ENCODE measurements at regions not wholly inside any gene's neighbourhood (a gene's known extent, or its start where the extent isn't known, plus 50 kb on each side); places are given as distances from the start of the nearest gene placed in this dataset.

GRCh38 chr6:11392778-11393507 is 144.6 kb upstream of the TMEM170B start (continued):
- TF ChIP-seq MNT (IDR thresholded peaks at IDR 0.05) (no peak), ZBTB10 (CRISPR knock-in tag; IDR thresholded peaks at IDR 0.05; ENCODE audit: borderline replicate concordance) (peak; percentile 54; the same call in 1 of the 2 replicates), DMTF1 (CRISPR knock-in tag; IDR thresholded peaks at IDR 0.05) (no peak), ZNF235 (CRISPR knock-in tag; IDR thresholded peaks at IDR 0.05; ENCODE audit: borderline replicate concordance) (no peak), MLLT10 (CRISPR knock-in tag; IDR thresholded peaks at IDR 0.05) (no peak), MAFG (CRISPR knock-in tag; IDR thresholded peaks at IDR 0.05) (no peak), MIXL1 (CRISPR knock-in tag; IDR thresholded peaks at IDR 0.05) (peak; percentile 99), TFAP4 (IDR thresholded peaks at IDR 0.05; ENCODE audit: borderline replicate concordance, low read depth) (peak; percentile 44; the same call in 1 of the 2 replicates), DBP (CRISPR knock-in tag; IDR thresholded peaks at IDR 0.05; ENCODE audit: not compliant biosample characterization) (peak; percentile 42), FOXA3 (CRISPR knock-in tag; IDR thresholded peaks at IDR 0.05) (peak; percentile 95), AGO1 (IDR thresholded peaks at IDR 0.05; ENCODE audit: low read depth, low read length, poor library complexity, severe bottlenecking) (no peak), ZNF616 (CRISPR knock-in tag; IDR thresholded peaks at IDR 0.05; ENCODE audit: low read depth) (no peak; the same call in 1 of the 2 replicates), CEBPB (IDR thresholded peaks at IDR 0.05; ENCODE audit: borderline replicate concordance, low read depth, low read length) (peak; percentile 74; the same call in 1 of the 2 replicates)
- TF ChIP-seq, protein P1, sequence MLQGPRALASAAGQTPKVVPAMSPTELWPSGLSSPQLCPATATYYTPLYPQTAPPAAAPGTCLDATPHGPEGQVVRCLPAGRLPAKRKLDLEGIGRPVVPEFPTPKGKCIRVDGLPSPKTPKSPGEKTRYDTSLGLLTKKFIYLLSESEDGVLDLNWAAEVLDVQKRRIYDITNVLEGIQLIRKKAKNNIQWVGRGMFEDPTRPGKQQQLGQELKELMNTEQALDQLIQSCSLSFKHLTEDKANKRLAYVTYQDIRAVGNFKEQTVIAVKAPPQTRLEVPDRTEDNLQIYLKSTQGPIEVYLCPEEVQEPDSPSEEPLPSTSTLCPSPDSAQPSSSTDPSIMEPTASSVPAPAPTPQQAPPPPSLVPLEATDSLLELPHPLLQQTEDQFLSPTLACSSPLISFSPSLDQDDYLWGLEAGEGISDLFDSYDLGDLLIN (CRISPR knock-in tag; IDR thresholded peaks at IDR 0.05; ENCODE audit: borderline replicate concordance), result 0 out of 2 replicates have a peak, but pooled peaks have one; percentile 64
- TF ChIP-seq, protein P2, sequence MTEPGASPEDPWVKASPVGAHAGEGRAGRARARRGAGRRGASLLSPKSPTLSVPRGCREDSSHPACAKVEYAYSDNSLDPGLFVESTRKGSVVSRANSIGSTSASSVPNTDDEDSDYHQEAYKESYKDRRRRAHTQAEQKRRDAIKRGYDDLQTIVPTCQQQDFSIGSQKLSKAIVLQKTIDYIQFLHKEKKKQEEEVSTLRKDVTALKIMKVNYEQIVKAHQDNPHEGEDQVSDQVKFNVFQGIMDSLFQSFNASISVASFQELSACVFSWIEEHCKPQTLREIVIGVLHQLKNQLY (CRISPR knock-in tag; IDR thresholded peaks at IDR 0.05), result peak; percentile 97
- TF ChIP-seq, protein P3, sequence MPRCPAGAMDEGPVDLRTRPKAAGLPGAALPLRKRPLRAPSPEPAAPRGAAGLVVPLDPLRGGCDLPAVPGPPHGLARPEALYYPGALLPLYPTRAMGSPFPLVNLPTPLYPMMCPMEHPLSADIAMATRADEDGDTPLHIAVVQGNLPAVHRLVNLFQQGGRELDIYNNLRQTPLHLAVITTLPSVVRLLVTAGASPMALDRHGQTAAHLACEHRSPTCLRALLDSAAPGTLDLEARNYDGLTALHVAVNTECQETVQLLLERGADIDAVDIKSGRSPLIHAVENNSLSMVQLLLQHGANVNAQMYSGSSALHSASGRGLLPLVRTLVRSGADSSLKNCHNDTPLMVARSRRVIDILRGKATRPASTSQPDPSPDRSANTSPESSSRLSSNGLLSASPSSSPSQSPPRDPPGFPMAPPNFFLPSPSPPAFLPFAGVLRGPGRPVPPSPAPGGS (CRISPR knock-in tag; IDR thresholded peaks at IDR 0.05), result peak; percentile 96

Measured in HepG2 (cell line).